GM12878 (cell line): ENCODE measurements at regions not wholly inside any gene's neighbourhood (a gene's known extent, or its start where the extent isn't known, plus 50 kb on each side); places are given as distances from the start of the nearest gene placed in this dataset. TPM values are rescaled to one million over a fixed set of nuclear protein-coding genes. Genes with fewer than 3 reads are reported as not detected.

Experiments used
- small RNA-seq: library from RNA; depleted of rRNA; stranded (forward); fragments of <200 nt; gene quantifications from one replicate; pipeline ENCODE3, GENCODE V24; 2014

Small RNA genes in the stretch of these regions (small RNA-seq; reads per million reads assigned to genes)
- gene RNU6-463P, result not detected
